MG63 (cell line): ENCODE measurements at regions not wholly inside any gene's neighbourhood (a gene's known extent, or its start where the extent isn't known, plus 50 kb on each side); places are given as distances from the start of the nearest gene placed in this dataset.

Experiments
- DNase-seq: peaks from one replicate; pipeline ENCODE4 v3.0.0-alpha.2; 2020
- H3K27me3 ChIP-seq: fragments of 250-450 bp; sonication (Bioruptor Pico); 2 replicates; pipeline ENCODE4 v1.5.1; 2020; ENCODE audit warnings: mild to moderate bottlenecking, moderate library complexity
- H3K36me3 ChIP-seq: fragments of 250-450 bp; sonication (Bioruptor Pico); 2 replicates; pipeline ENCODE4 v1.5.1; 2020; ENCODE audit warnings: mild to moderate bottlenecking, moderate library complexity
- H3K4me3 ChIP-seq: fragments of 250-450 bp; sonication (Bioruptor Pico); 2 replicates; pipeline ENCODE4 v1.5.1; 2020; ENCODE audit warnings: mild to moderate bottlenecking, moderate library complexity
- H3K9me3 ChIP-seq: fragments of 250-450 bp; sonication (Bioruptor Pico); 2 replicates; pipeline ENCODE4 v1.5.1; 2020; ENCODE audit warnings: mild to moderate bottlenecking, moderate library complexity

DNA sequence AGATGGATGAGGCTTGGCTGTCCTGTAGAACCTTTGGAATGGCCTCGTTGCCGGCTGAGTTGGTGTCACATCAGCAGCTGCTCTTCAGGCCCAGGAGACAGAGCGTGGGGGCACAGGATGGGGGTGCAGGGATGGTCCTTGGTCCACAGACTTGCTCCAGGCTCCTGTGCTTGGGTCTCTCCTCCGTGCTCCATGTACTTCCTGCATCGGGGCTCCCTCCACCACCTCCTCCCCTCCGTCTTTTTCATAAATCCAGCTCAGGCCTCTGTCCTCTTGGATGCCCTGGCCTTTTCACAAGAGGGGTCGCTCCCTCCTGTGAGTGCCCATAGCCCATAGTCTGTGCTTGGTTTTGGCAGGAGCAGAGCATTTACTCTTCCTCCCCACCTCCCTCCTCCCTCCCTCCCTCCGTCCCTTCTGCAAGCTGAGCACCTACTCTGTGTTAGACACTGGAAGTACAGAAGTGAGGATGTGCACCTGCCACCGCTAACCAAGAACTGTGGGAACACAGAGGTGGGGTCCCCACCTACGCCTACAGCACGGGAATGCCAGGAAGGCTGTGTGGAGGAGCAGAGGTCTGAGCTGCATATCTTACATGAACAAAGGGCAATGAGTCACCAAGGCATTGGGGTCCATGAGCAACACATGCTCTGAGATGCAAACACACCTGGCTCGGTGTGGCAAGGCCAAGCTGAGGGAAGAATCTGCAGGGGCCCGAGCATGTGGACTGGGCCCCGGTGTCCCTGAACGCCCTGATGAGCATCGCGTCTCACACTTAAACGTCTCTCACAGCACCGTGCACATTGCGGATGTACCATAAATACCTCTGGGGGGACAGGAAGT is 458.7 kb upstream of the HS6ST1 start:
- Histone ChIP-seq H3K36me3 (no peaks in the 10 kb centered on the region), H3K4me3 (no peak overlapping the region), H3K9me3 (no peaks in the 10 kb centered on the region), H3K27me3 (no peaks in the 10 kb centered on the region)
- no peak for DNase-seq

DNA sequence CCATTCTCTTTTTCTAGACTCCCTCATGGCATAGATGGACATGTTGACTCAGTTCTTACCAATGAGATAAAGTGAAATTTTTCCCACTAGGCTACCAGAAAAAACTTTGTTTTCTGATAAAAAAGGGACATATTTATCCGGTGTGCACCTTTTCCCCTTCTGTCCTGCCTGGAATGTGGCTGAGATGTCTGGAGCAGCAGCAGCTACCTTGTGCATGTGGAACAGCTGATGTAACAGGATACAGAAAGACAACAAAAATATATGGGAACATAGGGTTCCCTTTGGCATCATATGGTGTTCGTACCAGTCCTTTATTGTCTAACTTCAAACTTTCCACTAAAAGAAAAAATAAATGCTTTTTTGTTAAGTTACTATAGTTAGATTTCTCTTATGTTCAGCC is 460.2 kb upstream of the HS6ST1 start:
- H3K4me3 ChIP-seq: no peak overlapping the region
- H3K36me3 ChIP-seq: no peaks in the 10 kb centered on the region
- no peak for DNase-seq

DNA sequence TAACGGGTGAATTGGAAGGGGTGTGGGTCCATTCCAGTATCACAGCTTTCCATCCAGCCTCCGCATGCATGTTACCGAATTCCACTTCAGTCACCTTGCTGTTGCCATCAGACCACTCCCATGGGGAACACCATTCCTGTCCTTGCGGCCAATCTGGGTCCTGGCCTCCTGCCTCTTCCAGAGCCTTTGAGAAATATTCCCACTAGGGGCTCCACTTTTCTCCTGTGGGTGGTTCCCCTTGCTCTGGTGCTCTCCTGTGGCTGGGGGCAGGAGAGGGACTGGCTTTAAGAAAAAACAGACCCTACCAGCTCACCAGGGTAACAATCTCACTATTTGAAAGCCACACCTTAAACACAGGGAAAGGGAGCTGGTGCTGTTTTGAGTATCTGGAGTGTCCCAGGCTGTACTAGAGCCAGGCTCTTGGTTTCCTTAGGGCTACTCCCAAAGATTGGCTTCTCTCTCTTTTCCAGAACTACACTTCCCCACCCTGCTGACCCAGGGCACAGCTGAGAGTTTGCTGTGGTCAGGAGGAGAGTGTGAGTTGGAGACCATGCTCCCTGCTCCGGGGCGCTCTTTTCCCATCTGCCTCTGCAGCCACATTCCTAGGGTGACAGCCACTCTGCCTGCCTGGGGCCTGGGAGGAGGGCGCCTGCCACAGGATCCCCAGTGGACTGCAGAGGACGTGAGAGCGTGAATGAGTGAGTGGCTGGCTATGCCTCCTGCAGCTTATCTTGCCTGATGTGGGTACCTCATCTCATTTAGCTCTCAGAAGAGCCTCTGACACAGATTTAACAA is 460.8 kb upstream of the HS6ST1 start:
- no peaks in the 10 kb centered on the region for H3K27me3 ChIP-seq
- no peaks in the 10 kb centered on the region for H3K9me3 ChIP-seq
- no peaks in the 10 kb centered on the region for H3K36me3 ChIP-seq
- no peak overlapping the region for H3K4me3 ChIP-seq
- no peak for DNase-seq

More for the DNA sequence above, 460.2 kb upstream of the HS6ST1 start:
- H3K9me3 ChIP-seq: no peaks in the 10 kb centered on the region
- no peaks in the 10 kb centered on the region for H3K27me3 ChIP-seq

DNA sequence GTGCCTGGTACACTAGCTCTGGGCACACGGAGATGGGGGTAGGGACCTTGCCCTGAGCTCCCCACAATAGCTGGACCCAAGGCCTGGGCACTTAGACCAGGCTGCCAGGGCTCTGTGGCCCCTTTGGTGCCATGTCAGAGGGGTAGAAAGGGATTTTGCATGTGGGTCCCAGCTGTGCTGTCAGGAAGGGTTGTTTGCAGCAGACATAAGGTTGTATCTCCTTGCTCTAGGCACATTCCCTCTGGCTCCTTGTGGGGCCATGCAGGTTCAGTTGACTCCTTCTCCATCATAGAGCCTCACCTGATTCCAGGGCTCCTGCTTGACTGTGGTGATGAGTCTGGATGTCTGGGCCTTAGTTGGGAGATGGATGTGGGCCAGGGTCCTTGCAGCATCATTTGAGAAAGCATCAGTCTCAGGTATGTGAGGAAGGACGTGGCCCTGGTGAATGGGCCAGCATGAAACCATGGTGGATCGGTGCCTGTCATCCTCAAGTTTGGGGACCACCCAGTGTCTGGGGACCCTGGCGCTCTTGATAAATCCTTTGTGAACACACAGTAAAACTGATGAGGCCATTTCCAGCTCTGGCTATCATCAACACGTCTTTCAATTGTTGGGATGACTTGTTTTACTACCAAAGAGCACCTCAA is 461.9 kb upstream of the HS6ST1 start:
- Histone ChIP-seq H3K4me3 (no peak overlapping the region), H3K9me3 (no peaks in the 10 kb centered on the region), H3K36me3 (no peaks in the 10 kb centered on the region), H3K27me3 (no peaks in the 10 kb centered on the region)
- DNase-seq: no peak

DNA sequence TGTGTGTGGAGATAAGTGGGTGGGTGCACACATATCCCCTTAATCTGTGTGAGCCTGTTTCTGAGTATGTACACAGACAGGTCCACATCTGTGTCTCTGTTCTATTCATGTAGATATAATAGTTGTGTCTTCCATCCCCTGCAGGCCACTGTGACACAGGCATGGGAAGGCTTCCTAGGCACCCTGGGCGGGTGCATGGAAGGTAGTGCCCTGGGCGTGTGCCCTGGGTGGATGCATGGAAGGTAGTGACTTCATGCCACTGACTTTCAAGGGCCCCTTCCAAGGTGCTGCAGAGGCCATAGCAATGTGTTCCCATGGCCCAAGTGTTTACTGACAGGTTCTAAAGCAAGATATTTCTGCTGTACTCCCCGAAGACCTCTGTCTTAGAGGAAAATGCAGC is 462.5 kb upstream of the HS6ST1 start:
- H3K4me3 ChIP-seq: no peak overlapping the region
- H3K36me3 ChIP-seq: no peaks in the 10 kb centered on the region
- H3K27me3 ChIP-seq: no peaks in the 10 kb centered on the region
- H3K9me3 ChIP-seq: no peaks in the 10 kb centered on the region
- no peak for DNase-seq

DNA sequence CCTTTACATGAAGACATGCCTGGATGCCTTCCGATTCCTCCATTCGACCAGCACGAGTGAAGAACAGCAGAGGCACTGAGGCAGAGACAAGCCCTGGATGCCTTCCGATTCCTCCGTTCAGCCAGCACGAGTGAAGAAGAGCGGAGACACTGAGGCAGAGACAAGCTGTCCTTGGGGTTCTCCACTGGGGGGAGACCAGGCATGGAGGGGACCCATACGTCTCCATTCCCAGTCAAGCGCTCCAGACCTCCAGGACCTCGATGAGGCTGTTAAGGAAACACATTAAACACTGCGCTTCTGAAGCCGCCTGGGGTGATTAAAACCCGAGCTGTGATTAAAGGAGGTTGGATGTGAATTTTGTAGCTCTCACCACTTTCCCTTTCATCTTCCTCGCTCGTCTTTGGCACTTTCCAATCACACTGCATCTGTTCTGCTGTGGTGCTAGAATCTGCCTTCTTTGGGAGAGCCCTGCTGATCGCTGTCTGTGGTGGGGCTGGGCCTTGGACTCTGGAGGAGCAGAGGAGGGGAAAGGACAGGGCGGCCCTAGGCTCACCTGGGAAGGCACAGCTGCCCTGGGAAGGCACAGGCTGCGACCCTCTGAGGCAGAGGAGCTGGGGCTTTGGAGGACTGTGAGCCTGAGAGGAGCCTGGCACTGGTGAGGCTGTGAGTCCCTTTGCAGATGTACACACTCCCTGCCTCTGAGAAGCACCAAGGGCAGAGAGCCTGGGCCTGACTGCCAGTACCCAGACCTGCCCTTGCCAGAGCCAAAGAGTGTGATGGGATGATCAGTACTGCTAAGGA is 463.1 kb upstream of the HS6ST1 start:
- no peak for DNase-seq
- Histone ChIP-seq H3K27me3 (no peaks in the 10 kb centered on the region), H3K36me3 (no peaks in the 10 kb centered on the region), H3K9me3 (no peaks in the 10 kb centered on the region), H3K4me3 (no peak overlapping the region)

DNA sequence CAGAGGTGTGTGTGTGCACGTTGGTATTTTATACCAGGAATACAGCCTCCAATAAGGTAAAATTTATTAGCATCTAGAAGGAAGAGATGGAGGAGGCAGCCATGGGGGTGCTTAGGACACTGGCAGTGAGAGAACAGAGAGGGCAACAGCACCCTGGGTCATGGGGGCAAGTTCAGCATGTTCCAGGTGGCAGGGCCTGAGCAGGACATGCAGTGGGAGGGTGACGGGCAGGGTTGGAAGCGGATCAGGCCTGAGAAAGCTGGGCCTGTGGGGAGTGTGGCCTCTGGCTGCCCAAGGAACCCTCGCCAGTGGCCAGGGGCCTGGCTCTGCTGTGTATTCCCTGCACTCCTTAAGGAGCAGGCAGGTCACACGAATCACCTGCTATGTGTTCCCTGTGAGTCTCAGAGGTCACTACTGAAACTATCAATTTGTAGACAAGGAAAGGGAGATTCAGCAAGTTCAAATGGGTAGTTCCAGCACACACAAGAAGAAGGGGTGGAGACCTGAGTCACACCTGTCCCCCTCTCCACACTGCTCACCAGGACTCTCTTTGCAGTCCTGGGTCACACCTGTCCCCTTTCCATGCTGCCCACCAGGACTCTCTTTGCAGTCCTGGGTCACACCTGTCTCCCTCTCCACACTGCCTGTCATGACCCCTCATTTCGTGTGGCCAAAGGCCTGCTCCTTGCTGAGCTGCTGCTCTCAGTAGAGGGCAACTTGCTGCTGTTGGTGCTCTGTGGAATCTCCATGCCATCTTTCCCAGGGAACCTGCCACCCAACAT is 463.9 kb upstream of the HS6ST1 start:
- H3K36me3 ChIP-seq: no peaks in the 10 kb centered on the region
- H3K27me3 ChIP-seq: no peaks in the 10 kb centered on the region
- no peak overlapping the region for H3K4me3 ChIP-seq
- H3K9me3 ChIP-seq: no peaks in the 10 kb centered on the region
- DNase-seq: no peak

DNA sequence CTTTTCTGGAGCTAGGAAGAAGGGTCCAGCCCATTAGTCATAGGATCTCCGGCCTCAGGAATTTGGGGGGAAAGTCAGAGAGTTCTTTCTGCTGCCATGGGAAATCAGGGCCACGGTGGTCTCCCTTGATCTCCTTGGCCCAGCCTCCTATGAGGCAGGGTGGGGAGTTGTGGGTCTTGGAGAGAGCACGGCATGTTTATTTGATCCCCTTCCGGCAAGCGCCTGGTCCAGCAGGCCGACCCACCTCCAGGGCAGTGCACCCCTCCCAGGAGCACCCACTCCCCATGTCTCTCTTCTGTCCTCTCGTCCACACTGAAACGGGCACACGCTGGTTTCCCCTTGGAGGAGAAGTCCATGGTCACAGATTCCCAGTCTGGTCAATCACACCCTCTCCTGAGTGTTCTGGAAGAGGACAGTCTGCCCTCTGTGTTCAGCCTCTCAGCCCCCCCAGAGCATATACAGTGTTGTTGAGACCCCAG is 464.6 kb upstream of the HS6ST1 start:
- Histone ChIP-seq H3K4me3 (no peak overlapping the region), H3K9me3 (no peaks in the 10 kb centered on the region), H3K27me3 (no peaks in the 10 kb centered on the region), H3K36me3 (no peaks in the 10 kb centered on the region)
- no peak for DNase-seq

DNA sequence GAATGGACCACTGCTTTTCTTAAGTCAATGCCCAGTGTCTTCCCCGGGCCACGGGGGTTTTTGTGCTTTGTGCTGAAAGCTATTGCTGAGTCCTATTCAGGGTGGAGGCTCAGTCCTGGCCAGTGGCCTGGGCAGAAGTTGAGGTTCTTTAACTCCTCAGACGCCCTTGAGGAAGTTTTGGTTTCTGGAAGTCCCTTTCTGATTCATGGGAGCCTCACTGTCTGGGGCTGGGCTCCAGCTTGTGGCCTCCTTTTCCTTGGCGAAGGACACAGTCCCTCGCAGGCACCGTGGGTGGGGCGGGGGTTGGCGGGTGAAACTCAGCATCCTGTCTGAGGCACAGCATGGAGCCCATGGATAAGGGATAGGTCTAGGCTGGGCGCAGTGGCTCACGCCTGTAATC is 465.2 kb upstream of the HS6ST1 start:
- DNase-seq: peak; percentile 56
- Histone ChIP-seq H3K36me3 (no peaks in the 10 kb centered on the region), H3K9me3 (no peaks in the 10 kb centered on the region), H3K27me3 (no peaks in the 10 kb centered on the region), H3K4me3 (no peak overlapping the region)

DNA sequence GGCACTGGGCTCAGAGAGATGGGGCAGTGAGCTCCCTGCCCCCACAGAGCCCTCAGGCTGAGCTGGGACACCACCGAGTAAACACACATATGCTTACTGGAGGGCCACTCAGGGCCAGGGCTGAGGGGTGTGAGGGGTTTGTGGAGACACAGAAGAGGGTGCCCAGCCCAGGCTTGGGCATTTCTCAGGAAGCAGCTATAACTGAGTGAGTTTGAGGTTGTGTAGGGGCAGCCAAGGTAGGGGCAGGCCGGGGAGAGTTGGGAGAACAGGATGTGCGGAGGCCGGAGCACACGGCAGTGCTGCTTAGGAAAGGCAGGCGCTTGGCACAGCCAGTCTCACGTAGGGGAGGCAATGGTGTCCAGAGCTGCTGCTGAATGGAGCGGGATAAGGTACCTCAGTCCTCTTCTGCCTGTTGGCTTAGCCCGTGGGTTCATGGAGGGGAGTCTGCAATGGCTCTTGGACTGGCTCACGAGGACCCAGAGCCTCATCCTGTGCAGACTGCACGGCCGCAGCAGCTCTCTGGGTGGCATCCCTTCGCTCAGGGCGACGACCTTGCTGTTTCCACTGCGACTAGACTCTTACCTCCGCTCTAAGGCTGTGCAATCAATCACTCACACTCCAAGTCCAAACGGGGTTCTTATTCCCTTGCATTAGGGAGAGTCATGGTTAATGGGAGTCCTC is 466.1 kb upstream of the HS6ST1 start:
- H3K36me3 ChIP-seq: no peaks in the 10 kb centered on the region
- DNase-seq: no peak
- no peaks in the 10 kb centered on the region for H3K9me3 ChIP-seq
- no peak overlapping the region for H3K4me3 ChIP-seq
- no peaks in the 10 kb centered on the region for H3K27me3 ChIP-seq

DNA sequence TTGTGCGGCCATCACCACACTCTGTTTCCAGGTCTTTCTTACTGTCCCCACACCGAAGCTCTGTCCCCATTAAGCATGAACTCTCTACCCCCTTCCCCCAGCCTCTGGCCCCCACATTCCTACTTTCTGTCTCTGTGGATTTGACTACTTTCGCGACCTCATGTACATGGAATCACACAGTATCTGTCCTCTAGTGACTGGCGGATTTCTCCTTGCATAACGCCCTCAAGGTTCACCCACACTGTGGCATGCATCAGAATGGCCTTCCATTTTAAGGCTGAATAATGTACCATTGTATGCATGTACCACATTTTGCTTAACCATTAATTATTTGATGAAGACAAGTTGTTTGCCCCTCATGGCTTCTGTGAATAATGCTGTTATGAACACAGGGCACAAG is 467.6 kb upstream of the HS6ST1 start:
- DNase-seq: no peak
- no peaks in the 10 kb centered on the region for H3K36me3 ChIP-seq
- no peak overlapping the region for H3K4me3 ChIP-seq
- H3K9me3 ChIP-seq: no peaks in the 10 kb centered on the region
- H3K27me3 ChIP-seq: no peaks in the 10 kb centered on the region

DNA sequence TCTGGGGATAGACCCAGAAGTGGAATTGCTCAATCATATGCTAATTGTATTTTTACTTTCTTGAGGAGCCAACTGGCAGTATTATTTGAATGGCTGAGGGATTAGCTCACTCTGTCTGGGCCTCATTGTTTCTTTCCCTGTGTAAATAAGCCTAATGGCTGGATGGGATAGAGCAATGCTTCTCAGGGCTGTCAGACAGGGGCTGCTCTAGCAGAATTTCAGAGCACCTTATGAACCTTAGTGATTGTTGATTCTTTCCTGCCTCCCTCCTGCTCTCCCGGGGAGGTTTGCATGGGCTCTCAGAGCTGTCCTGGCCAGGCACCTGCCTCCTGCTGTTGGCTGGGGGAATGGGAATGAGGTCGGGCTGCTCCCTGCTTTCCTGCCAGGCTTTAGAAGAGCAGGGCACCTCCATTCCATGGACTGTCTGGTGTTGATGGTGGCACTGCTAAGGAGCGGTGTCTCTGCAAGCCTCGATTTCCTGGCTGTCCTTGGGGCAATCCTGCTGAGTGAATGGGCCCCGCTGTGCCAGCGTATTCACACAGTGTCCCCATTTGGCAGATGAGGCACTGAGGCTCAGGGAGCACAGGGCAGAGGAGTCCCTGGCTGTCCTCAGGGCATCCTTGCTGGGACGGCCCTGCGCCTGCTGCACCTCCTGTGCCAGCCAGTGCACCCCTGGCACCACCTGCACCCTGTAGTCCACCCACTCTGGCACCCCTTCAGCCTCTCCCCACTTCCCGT is 468.2 kb upstream of the HS6ST1 start:
- DNase-seq: no peak
- Histone ChIP-seq H3K27me3 (no peaks in the 10 kb centered on the region), H3K36me3 (no peaks in the 10 kb centered on the region), H3K9me3 (no peaks in the 10 kb centered on the region), H3K4me3 (no peak overlapping the region)

DNA sequence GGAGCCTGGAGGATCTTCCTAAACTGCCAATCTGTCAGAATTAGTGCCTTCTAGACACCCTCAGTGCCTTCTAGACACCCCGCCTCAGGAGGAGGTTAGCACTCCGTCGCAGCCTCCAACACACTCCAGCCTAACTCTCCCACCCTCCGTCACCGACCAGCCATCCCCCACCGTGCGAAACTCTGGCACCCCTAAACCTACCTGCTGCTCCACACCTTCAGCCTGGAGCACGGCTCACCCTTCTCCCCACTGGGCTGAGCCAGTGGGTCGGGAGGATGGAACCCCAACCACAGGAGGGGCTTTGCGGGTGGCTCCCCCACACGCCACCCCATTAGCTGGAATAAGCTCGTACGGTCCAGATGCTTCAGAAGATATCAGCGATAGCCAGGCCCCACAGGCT is 468.9 kb upstream of the HS6ST1 start:
- Histone ChIP-seq H3K36me3 (no peaks in the 10 kb centered on the region), H3K9me3 (no peaks in the 10 kb centered on the region), H3K4me3 (no peak overlapping the region), H3K27me3 (no peaks in the 10 kb centered on the region)
- DNase-seq: no peak

DNA sequence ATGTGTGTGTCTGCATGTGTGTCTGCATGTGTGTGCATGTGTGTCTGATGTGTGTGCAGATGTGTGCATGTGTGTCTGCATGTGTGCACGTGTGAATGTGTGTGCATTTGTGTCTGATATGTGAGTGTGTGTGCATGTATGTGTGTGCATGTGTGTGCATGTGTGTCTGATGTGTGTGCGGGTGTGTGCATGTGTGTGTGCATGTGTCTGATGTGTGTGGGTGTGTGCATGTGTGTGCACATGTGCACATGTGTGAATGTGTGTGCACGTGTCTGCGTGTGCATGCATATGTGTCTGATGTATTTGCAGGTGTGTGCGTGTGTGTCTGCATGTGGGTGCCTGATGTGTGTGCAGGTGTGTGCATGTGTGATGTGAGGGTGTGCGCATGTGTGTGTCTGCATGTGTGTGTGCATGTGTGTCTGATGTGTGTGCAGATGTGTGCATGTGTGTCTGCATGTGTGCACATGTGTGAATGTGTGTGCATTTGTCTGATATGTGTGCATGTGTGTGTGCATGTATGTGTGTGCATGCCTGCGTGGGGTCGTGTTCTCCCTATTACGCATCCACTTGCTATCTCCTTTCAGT is 470.1 kb upstream of the HS6ST1 start:
- Histone ChIP-seq H3K36me3 (no peaks in the 10 kb centered on the region), H3K27me3 (no peaks in the 10 kb centered on the region), H3K9me3 (no peaks in the 10 kb centered on the region), H3K4me3 (no peak overlapping the region)
- no peak for DNase-seq

DNA sequence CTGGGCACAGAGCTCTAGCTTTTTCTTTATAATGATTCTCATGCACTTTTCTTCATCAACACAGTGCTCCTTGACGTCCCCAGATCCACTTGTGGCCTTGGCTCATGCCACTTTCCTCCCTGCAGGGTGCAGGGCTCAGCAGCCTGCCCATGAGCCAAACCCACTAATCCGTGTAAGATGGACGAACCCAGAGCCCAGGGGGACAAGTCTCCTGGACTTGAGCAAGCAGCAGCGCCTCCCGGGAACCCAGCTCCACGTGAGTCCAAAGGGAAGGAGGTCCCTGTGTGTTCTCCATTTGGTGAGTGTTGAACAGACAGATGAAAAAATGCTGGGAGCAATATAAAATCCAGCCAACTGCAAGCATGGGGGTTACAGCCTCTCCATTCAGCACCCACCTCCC is 470.6 kb upstream of the HS6ST1 start:
- H3K4me3 ChIP-seq: no peak overlapping the region
- no peaks in the 10 kb centered on the region for H3K36me3 ChIP-seq
- H3K9me3 ChIP-seq: no peaks in the 10 kb centered on the region
- DNase-seq: no peak
- no peaks in the 10 kb centered on the region for H3K27me3 ChIP-seq
